ENCODE measurements at regions not wholly inside any gene's neighbourhood (a gene's known extent, or its start where the extent isn't known, plus 50 kb on each side); places are given as distances from the start of the nearest gene placed in this dataset.

- Histone ChIP-seq H3K4me1 (no peaks in the 10 kb centered on the region), H3K36me3 (no peaks in the 10 kb centered on the region), H3K9ac (ENCODE audit: low read depth in 2 of 2, low read length in 2 of 2) (no peak overlapping the region), H3K4me3 (no peak overlapping the region), H3K9me3 (no peaks in the 10 kb centered on the region), H3K27ac (no peak overlapping the region), H3K27me3 (no peaks in the 10 kb centered on the region)
- intact Hi-C loops (cut with DNase I), result no loop called here
- TF ChIP-seq, protein P1, sequence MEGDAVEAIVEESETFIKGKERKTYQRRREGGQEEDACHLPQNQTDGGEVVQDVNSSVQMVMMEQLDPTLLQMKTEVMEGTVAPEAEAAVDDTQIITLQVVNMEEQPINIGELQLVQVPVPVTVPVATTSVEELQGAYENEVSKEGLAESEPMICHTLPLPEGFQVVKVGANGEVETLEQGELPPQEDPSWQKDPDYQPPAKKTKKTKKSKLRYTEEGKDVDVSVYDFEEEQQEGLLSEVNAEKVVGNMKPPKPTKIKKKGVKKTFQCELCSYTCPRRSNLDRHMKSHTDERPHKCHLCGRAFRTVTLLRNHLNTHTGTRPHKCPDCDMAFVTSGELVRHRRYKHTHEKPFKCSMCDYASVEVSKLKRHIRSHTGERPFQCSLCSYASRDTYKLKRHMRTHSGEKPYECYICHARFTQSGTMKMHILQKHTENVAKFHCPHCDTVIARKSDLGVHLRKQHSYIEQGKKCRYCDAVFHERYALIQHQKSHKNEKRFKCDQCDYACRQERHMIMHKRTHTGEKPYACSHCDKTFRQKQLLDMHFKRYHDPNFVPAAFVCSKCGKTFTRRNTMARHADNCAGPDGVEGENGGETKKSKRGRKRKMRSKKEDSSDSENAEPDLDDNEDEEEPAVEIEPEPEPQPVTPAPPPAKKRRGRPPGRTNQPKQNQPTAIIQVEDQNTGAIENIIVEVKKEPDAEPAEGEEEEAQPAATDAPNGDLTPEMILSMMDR (IDR thresholded peaks at IDR 0.05), result no peak
- no peak for DNase-seq
Measured at GRCh38 chr19:28196101-28196500, 1016.9 kb downstream of the UQCRFS1 start.

- no peaks in the 10 kb centered on the region for H3K4me1 ChIP-seq
- no peak overlapping the region for H3K4me3 ChIP-seq
- no peaks in the 10 kb centered on the region for H3K9me3 ChIP-seq
- no peak overlapping the region for H3K9ac ChIP-seq (ENCODE audit: low read depth in 2 of 2, low read length in 2 of 2)
- DNase-seq, result no peak
- TF ChIP-seq, protein P1 (IDR thresholded peaks at IDR 0.05), result no peak
- intact Hi-C loops (cut with DNase I), result no loop called here
- H3K27me3 ChIP-seq, result no peaks in the 10 kb centered on the region
- no peaks in the 10 kb centered on the region for H3K36me3 ChIP-seq
- H3K27ac ChIP-seq, result no peak overlapping the region
Measured at GRCh38 chr19:28185646-28186045, 1027.3 kb downstream of the UQCRFS1 start.

GRCh38 chr19:28184997-28185396 lies 1028.0 kb downstream of the UQCRFS1 start:
- TF ChIP-seq, protein P1 (IDR thresholded peaks at IDR 0.05), result no peak
- Histone ChIP-seq H3K9ac (ENCODE audit: low read depth in 2 of 2, low read length in 2 of 2) (no peak overlapping the region), H3K9me3 (no peaks in the 10 kb centered on the region), H3K27me3 (no peaks in the 10 kb centered on the region), H3K27ac (no peak overlapping the region), H3K4me1 (no peaks in the 10 kb centered on the region), H3K36me3 (no peaks in the 10 kb centered on the region), H3K4me3 (no peak overlapping the region)
- DNase-seq, result no peak
- intact Hi-C loops (cut with DNase I), result no loop called here

DNA sequence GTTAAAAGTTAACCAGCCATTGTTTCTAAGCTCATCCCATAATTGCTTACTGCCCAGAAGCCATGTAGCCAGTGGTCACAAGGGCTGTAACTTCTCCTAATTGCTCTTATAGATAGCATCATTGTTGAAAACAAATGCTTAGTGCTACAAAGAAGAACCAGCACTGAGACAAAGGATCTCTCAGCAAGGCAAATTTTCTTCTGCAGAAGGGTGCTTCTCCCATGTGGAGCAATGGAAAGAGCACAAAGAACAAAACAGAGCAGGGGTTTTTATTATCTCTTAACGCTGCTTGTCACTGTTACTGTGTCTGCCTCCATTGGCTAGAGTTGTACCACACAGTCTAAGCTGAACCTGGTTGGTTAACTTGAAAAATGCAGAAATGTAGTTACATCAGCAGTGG lies 1036.8 kb downstream of the UQCRFS1 start:
- Histone ChIP-seq H3K27me3 (no peaks in the 10 kb centered on the region), H3K9ac (ENCODE audit: low read depth in 2 of 2, low read length in 2 of 2) (no peak overlapping the region), H3K36me3 (no peaks in the 10 kb centered on the region), H3K9me3 (no peaks in the 10 kb centered on the region), H3K4me1 (no peaks in the 10 kb centered on the region), H3K27ac (no peak overlapping the region), H3K4me3 (no peak overlapping the region)
- intact Hi-C loops (cut with DNase I), result no loop called here
- TF ChIP-seq, protein P1 (IDR thresholded peaks at IDR 0.05), result no peak
- DNase-seq, result no peak

DNA sequence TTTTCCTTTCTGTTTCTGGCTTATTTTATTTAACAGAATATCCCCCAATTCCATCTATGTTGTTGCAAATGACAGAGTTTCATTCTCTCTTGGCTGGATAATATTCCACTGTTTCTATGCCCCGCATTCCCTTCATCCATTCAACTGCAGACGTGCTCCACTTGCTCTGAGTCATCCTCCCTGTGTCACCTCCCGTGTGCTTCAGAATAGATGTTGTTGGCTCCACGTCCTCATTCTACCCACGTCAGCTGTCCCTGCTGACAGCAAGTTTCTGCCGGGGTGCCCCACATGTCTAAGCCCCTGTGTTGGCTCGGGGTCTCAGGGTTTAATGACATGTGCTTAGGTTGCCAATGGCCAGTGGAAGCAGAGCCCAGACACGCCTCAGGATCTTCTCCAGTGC lies 1041.0 kb downstream of the UQCRFS1 start:
- intact Hi-C loops (cut with DNase I), result no loop called here
- DNase-seq, result no peak
- no peaks in the 10 kb centered on the region for H3K36me3 ChIP-seq
- no peaks in the 10 kb centered on the region for H3K4me1 ChIP-seq
- H3K27ac ChIP-seq, result no peak overlapping the region
- no peaks in the 10 kb centered on the region for H3K9me3 ChIP-seq
- TF ChIP-seq, protein P1 (IDR thresholded peaks at IDR 0.05), result no peak
- no peak overlapping the region for H3K4me3 ChIP-seq
- H3K9ac ChIP-seq (ENCODE audit: low read depth in 2 of 2, low read length in 2 of 2), result no peak overlapping the region
- H3K27me3 ChIP-seq, result no peaks in the 10 kb centered on the region

- Histone ChIP-seq H3K27me3 (no peaks in the 10 kb centered on the region), H3K4me3 (no peak overlapping the region), H3K27ac (no peak overlapping the region), H3K9me3 (no peaks in the 10 kb centered on the region), H3K9ac (ENCODE audit: low read depth in 2 of 2, low read length in 2 of 2) (no peak overlapping the region), H3K36me3 (no peaks in the 10 kb centered on the region), H3K4me1 (no peaks in the 10 kb centered on the region)
- TF ChIP-seq, protein P1 (IDR thresholded peaks at IDR 0.05), result no peak
- intact Hi-C loops (cut with DNase I), result no loop called here
- DNase-seq, result no peak
Measured at GRCh38 chr19:28170066-28170465, 1042.9 kb downstream of the UQCRFS1 start.
